SK-N-DZ (cell line): ENCODE measurements at regions not wholly inside any gene's neighbourhood (a gene's known extent, or its start where the extent isn't known, plus 50 kb on each side); places are given as distances from the start of the nearest gene placed in this dataset.

Experiments used
- DNase-seq: peaks from one replicate; pipeline ENCODE4 v3.0.0-alpha.2; 2015; ENCODE audit warnings: low spot score

DNA sequence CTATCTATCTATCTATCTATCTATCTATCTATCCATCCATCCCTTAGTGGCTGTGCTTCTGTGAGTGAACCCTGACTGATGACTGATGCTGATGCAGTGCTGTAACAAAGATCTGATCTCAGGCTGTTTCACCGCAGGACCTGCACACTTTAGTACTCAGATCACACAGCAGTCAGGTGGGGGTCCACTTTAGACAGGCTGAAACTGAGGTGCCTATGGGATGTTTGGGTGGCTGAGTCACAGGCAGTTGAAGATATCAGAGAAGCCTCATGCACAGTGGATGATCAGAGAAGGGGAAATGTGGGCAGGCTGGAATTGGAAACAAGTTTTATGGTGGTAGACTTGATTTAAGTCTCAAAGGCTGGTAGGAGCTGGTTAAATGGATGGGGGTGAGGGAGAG, 156.4 kb downstream of the INSIG2 start:
- DNase-seq: no peak

DNA sequence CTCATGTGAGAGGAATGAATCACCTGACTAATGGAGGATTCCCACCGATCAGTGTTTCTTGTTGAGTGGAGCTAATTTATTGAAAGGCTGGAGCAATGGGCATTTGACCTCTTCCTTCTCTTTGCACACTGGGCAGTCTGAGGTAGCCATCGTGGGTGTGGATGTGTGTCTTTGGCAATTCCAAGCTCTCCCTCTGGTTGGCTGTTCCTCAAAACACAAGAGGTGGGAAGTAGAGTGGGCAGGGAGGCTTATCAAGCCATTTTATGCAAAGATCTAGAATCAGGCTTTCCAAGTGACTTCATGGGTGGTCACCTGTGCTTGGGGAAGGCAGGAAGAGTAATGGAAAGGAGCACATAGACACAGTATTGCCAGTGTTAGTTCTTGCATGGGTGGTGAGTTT, 154.8 kb downstream of the INSIG2 start:
- DNase-seq: no peak

- DNase-seq: no peak
Observed at GRCh38 chr2:118242216-118242615, 153.9 kb downstream of the INSIG2 start.

GRCh38 chr2:118241128-118241527, 152.9 kb downstream of the INSIG2 start:
- no peak for DNase-seq

DNA sequence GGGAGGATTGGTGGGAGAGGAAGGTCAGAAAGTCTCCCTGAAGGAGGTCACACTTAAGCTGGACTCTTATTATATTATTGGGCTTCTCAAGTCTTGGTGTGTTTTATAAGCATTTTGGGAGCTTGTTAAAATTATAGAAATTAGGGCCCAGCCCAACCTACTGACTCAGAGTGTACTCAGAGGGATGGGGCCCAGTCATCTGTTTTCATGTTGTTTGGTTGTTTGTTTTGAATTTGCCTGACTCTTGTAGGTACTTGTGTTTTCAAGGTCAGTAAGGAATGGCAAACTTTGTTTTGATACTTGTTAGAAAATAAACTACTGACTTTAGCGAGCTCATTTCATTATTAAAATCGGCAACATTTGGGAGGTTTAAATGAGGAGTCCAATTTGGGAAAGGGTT, 152.0 kb downstream of the INSIG2 start:
- DNase-seq: no peak

DNA sequence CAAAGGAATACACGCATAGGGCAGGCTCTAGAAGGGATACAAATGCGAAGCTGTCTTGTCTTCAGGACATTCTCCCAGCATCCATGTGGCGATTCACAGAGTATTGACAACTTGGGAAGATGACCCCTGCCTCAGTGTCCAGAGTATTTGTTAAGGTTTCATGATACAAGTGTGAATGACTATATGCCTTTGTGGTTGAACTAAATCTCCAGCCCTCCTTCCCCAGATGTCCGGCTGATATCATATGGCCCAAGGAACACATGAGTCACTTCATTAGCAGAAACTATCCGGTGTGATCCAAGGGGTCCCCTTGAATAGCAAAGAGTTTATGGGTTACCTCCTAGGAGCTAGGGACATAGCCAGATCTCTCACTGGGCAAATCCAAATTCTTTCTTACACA, 151.0 kb downstream of the INSIG2 start:
- no peak for DNase-seq

DNA sequence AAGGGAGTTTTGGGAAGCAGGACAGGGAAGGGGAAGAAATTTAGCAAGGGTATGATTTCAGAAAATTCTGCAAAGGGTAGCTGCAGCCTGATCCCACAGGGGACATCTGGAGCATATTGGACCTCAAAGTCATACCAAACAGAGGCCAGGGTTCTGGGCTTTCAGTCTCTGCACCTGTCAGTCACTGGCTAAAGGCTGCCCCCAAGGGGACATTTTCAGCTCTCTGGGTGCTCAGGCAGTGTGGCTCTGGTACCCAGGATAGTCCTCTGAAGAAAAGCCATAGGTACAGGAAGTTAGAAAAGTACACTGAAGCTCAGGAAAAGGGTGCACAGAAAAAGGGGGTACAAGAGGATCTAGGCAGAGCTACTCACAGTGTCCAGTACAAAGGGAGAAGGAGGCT, 149.2 kb downstream of the INSIG2 start:
- DNase-seq: no peak

DNA sequence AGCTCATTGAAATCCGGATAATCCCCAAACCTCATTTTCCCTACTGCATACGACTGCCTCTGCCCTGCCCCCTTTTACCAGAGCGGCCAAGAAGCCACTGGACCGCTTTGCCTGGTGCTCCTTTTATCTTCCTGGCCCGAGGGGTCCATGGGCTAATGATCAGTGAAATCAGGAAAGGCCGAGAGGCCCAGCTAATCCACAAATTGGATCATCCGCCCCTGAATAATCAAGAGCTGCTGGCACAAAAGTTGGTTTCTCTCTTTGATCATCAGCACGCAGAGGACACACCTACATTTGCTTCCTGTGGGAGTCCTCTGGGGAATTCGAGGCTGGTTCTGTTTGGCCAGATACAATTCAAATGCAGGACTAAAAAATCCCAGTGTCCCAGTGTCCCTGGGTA, 144.5 kb downstream of the INSIG2 start:
- DNase-seq: no peak

DNA sequence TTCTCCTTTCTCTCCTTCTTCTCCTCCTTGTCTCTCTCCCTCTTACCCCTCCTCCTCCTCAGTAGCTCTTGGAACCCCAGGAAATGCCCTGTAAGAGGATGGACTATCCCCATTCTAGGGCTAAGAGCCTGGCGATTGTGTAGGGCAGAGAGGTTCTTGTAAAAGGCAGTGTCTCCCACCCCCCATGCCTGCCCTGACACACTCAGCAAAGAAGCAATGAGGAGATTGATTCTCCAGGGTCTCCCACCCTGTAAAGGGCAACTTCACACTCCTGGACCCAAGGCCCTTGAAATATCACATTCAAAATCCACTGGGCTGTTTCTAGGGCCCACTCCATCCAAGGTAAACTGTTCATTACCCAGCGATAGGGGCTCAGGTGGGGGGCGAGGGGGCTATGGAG, 144.1 kb downstream of the INSIG2 start:
- no peak for DNase-seq

DNA sequence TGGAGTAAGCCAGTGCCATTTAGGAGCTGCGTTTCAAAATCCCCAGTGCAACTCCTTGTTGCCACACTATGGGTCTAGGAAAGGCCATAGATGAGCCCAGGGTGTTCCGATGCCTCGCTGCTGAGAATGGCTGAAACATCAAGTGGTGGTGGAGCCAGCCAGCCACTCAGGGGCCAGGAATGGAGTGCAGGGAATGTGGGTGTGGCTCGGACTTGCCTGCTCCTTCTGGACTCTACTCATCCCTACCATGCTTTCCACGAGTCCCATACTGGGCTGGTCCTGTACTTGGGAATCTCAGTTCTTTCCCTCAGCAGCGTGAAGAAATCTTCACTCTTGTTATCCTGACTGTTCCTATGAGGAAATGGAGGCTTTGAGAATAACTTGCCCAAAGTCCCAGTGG, 143.5 kb downstream of the INSIG2 start:
- DNase-seq: no peak

DNA sequence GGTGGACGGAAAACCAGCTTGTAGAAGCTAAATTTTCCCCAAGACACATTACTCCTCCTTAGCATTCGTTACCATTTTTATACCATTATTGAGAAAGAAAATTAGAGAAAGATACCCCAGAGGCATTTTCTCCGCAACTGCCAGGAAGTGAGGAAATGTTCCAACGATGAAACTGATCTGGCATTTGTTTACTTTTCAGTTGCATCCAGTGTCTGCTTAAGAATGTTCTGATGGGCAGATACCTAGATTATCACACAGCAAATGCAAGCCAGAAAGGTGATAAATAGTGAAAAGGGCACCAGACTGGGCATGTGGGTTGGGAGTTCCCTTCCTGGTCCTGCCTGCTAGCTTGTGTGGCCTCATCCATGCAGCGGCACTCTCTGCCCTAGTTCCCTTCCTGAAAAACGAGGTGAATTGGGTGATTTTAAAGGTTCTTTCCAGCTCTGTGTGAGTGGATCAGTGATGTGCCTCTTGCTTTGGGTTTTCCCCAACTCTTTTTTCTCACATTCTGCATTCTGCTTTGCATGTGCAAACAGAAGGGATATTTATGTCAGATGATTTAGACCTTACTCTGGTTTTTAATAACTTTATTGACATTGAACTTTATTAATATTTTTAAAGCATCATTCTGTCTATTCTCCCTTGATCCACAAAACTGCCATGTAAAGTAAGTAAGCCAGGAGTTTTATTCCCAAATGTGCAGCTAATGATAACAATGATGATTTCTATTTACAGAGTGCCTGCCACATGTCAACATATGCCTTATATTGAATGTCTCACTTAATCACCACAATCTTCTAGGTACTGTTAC, 139.6 kb downstream of the INSIG2 start:
- DNase-seq: no peak

DNA sequence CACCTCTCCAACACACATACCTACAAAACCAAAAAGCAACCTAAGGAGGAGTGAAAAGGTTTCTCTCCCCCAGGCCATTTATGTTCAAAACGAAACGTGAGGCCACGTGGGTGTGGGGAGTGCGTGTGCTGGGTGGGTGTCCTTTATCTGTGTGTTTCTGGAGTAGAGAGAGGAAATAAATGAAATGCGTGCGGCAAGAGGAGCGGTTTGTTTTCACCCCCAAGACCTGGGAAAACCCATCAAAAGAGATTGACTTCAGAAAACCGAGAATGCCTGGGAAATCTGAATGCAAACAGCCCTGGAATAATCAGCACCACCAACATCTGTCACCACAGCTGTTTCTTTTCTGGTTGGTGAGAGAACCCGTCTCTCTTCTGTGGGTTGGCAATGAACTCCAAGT, 137.4 kb downstream of the INSIG2 start:
- no peak for DNase-seq

- DNase-seq: no peak
Observed at GRCh38 chr2:118224895-118225311, 136.6 kb downstream of the INSIG2 start.

DNA sequence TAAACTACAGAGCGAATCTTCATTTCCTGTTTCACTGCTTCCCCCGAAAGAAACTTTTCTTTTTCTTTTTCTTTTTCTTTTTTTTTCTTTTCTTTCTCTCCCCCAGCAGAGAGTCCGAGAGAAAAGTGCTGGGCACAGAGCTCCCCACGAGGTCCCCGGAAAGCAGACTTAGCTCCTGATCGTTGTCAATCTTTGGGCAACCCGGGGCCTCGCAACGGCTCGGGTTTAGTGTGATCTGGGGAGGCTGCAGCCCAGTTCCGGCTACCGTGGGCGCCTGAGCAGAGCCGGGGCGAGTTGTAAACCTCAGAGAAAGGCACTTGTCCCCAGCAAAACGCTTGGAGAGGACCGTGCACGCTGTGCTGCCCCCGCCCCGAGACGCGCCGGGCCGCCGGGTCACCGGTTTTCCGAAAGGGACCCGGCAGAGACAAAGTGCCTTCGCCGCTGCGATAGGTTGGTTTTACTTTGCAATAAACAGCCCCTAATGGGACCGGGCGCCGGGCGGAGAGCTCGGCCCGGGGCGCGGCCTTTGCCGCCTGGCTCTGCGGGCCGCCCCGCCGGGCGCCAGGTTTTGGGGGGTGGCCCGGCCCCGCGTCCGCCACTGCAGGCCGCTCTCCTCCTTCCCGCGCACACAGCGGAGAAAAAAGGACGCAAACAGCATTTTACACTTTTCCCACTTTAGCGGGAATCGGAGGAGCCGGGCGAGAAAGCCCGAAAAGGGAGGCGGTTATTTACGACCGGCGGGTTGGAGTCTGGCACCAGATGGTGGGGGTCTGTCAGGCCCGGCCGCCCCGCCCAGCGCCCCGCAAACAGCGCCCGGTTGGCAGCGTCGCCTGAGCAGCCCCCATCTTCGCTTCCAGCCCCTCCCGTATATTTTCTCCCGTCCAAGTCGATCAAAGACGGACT, 136.0 kb downstream of the INSIG2 start:
- no peak for DNase-seq

GRCh38 chr2:118223511-118223991, 135.3 kb downstream of the INSIG2 start:
- no peak for DNase-seq

DNA sequence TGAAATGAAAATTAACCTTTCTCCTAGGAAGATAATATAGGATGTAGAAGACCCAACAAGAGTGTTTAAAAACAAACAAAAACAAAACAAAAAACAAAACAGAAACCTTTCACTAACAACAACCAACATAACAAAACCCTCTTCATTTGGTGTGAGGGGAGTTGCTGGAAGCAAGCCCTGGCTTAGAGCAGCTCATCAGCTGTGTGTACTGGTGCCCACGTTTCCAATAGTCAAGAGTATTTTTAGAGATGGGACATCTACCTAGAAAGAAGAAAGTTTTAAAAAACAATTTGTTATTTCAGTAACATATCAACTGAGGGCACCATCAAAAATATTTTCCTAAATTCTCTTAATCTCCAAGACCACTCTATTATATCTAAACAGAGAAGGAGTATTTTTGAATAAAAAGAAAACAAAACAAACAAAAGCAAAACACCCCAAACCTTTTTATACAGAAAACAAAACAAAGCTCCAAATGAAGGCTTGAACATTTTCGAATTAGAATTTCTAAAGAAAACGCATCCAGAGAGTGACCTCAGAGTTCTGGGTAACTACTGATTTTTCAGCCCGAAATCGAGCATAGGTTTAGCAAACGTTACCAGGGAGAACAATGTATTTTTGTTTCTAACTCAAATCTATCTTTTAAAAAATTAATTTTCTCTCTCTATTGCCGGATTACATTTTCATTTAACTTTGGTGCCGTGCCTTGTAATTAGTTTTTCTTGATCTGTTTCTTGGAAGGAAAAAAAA, 134.6 kb downstream of the INSIG2 start:
- no peak for DNase-seq

DNA sequence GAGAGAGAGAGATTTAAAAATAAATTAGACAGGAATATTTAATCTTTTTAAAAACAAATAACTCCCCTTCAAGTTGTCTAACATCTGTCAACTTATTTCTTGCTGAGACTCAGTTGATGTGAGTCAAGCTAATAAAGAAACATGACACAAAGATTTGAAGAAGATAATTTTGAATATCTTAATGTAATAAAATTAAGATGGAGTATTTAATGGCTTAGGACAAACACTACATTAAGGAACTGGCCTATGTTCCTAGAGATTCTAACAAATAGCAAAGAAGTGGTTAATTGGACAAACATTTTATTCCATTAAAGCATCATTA, 134.0 kb downstream of the INSIG2 start:
- no peak for DNase-seq

GRCh38 chr2:118221536-118222272, 133.4 kb downstream of the INSIG2 start:
- peak; percentile 55 for DNase-seq

GRCh38 chr2:118219611-118220010, 131.3 kb downstream of the INSIG2 start:
- DNase-seq: no peak

GRCh38 chr2:118216224-118216623, 128.0 kb downstream of the INSIG2 start:
- no peak for DNase-seq

DNA sequence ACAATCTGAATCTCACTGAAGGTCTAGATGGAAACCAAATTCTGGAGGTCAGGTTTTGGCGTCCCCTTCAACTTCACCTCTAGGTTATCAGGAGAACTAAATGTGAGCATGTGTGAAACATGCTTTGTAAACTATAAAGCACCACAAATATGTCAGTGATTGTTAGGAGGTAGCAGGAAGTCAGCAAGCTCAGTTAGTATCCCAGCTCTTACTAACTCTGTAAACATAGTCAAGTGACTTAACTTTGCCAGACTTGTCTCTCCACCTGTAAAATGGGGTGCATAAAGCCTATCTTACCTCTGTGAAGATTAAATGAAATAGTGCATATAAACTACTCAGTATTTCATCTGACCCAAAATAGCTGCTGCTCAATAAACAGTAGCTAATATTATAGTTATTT, 121.5 kb downstream of the INSIG2 start:
- no peak for DNase-seq
